ENCODE measurements at regions not wholly inside any gene's neighbourhood (a gene's known extent, or its start where the extent isn't known, plus 50 kb on each side); places are given as distances from the start of the nearest gene placed in this dataset.

DNA sequence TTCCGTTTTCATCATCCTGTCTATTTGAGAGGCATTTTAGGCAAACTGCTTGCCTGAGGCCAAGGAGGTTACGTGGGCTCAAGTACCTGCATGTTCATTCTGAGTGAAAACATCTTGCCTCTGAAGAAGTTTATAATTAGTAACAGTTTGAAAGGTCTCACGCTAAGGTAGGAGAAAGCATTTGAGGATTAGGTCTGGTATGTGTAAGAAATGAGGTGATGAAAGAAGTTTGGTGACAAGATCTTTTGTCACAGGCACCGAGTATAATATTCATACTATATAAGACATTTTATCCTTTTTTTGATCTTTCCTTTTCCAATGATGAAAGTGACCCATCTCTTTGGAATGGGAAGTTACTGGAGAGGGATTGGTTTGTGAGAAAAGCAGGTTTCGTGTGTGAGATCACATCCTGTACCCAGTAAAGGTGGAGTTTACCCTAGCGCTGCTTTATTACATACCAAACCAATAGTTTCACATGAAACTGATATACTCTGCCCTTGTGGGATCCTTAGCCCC, 98.7 kb upstream of the PDC start:
- TF ChIP-seq POLR2A (IDR thresholded peaks at IDR 0.05): no peak
- TF ChIP-seq, protein P1, sequence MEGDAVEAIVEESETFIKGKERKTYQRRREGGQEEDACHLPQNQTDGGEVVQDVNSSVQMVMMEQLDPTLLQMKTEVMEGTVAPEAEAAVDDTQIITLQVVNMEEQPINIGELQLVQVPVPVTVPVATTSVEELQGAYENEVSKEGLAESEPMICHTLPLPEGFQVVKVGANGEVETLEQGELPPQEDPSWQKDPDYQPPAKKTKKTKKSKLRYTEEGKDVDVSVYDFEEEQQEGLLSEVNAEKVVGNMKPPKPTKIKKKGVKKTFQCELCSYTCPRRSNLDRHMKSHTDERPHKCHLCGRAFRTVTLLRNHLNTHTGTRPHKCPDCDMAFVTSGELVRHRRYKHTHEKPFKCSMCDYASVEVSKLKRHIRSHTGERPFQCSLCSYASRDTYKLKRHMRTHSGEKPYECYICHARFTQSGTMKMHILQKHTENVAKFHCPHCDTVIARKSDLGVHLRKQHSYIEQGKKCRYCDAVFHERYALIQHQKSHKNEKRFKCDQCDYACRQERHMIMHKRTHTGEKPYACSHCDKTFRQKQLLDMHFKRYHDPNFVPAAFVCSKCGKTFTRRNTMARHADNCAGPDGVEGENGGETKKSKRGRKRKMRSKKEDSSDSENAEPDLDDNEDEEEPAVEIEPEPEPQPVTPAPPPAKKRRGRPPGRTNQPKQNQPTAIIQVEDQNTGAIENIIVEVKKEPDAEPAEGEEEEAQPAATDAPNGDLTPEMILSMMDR (IDR thresholded peaks at IDR 0.05): no peak
- no peak for TF ChIP-seq POLR2AphosphoS5 (IDR thresholded peaks at IDR 0.05)

All from upper lobe of left lung (tissue), 4 donors.